ENCODE measurements at regions not wholly inside any gene's neighbourhood (a gene's known extent, or its start where the extent isn't known, plus 50 kb on each side); places are given as distances from the start of the nearest gene placed in this dataset.

- Histone ChIP-seq H3K9me3 (no peaks in the 10 kb centered on the region), H3K27ac (no peak overlapping the region), H3K27me3 (no peaks in the 10 kb centered on the region), H3K4me1 (no peaks in the 10 kb centered on the region), H3K4me3 (replicated peaks in 1 of 3) (no peak overlapping the region), H3K36me3 (no peaks in the 10 kb centered on the region)
- TF ChIP-seq, protein P1, sequence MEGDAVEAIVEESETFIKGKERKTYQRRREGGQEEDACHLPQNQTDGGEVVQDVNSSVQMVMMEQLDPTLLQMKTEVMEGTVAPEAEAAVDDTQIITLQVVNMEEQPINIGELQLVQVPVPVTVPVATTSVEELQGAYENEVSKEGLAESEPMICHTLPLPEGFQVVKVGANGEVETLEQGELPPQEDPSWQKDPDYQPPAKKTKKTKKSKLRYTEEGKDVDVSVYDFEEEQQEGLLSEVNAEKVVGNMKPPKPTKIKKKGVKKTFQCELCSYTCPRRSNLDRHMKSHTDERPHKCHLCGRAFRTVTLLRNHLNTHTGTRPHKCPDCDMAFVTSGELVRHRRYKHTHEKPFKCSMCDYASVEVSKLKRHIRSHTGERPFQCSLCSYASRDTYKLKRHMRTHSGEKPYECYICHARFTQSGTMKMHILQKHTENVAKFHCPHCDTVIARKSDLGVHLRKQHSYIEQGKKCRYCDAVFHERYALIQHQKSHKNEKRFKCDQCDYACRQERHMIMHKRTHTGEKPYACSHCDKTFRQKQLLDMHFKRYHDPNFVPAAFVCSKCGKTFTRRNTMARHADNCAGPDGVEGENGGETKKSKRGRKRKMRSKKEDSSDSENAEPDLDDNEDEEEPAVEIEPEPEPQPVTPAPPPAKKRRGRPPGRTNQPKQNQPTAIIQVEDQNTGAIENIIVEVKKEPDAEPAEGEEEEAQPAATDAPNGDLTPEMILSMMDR (IDR thresholded peaks at IDR 0.05), result no peak
- no peak for TF ChIP-seq POLR2A (IDR thresholded peaks at IDR 0.05)
- 23 to 38% methylated on average over 1 of the region's 1 CpG for WGBS, 2 donors
- no peak for DNase-seq
- intact Hi-C loops (cut with DNase I), result no loop called here
These were observed 466.7 kb downstream of the TRAM1L1 start for GRCh38 chr4:116618638-116619037.

DNA sequence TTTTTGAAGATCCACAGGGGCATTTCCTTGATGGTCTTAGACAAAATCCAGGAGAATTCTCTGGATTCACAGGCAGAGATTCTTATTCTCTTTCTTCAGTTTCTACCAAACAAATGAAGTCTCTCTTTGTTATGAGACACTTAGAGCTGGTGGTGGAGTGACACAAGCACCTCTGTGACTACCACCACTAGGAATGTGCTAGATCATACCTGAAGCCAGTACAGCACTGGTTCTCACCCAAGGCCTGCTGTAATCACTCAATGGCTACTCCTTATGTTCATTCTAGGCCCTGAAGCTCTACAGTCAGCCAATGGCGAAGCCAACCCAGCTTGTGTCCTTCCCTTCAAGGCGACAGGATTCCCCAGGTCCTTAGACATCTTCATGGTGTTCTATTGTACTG is 482.3 kb downstream of the TRAM1L1 start:
- Histone ChIP-seq H3K27ac (no peak overlapping the region), H3K36me3 (no peaks in the 10 kb centered on the region), H3K9me3 (no peaks in the 10 kb centered on the region), H3K4me1 (no peaks in the 10 kb centered on the region), H3K4me3 (replicated peaks in 1 of 3) (no peak overlapping the region), H3K27me3 (no peaks in the 10 kb centered on the region)
- WGBS, 2 donors, result 33 to 51% methylated on average over 2 of the region's 2 CpGs
- intact Hi-C loops (cut with DNase I), result no loop called here
- no peak for TF ChIP-seq POLR2A (IDR thresholded peaks at IDR 0.05)
- TF ChIP-seq, protein P1 (IDR thresholded peaks at IDR 0.05), result no peak
- DNase-seq, result no peak

DNA sequence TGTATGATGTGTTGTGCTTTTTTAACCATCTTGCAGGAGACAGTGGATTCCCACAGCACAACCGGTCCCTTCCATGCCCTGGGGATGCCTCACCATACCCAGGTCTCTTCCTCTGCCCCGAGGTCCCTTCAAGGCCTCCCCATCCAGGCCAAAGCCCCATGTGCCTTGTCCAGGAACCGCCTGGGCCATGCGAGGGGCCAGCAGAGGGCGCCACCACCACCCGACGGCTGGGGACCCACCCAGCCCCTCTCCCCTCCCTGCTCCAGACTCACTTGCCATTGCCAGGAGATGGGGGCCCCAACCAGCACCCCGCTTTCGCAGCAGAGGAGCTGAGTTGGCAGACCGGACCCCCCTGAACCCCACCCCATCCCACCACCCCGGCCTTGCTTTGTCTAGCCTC is 485.5 kb downstream of the TRAM1L1 start:
- no peaks in the 10 kb centered on the region for H3K9me3 ChIP-seq
- no peaks in the 10 kb centered on the region for H3K36me3 ChIP-seq
- intact Hi-C loops (cut with DNase I), result no loop called here
- H3K27me3 ChIP-seq, result no peaks in the 10 kb centered on the region
- no peak overlapping the region for H3K4me3 ChIP-seq (replicated peaks in 1 of 3)
- DNase-seq, result no peak
- 75 to 82% methylated on average over 6 to 11 of the region's 11 CpGs for WGBS, 2 donors
- H3K4me1 ChIP-seq, result no peaks in the 10 kb centered on the region
- TF ChIP-seq, protein P1 (IDR thresholded peaks at IDR 0.05), result no peak
- no peak for TF ChIP-seq POLR2A (IDR thresholded peaks at IDR 0.05)
- H3K27ac ChIP-seq, result no peak overlapping the region

- no peak for DNase-seq
- no peaks in the 10 kb centered on the region for H3K36me3 ChIP-seq
- no peaks in the 10 kb centered on the region for H3K9me3 ChIP-seq
- H3K27me3 ChIP-seq, result no peaks in the 10 kb centered on the region
- WGBS, 2 donors, result 96 to 97% methylated on average over 19 to 33 of the region's 37 CpGs
- no peak overlapping the region for H3K4me3 ChIP-seq (replicated peaks in 1 of 3)
- TF ChIP-seq, protein P1 (IDR thresholded peaks at IDR 0.05), result no peak
- TF ChIP-seq POLR2A (IDR thresholded peaks at IDR 0.05), result no peak
- H3K4me1 ChIP-seq, result no peaks in the 10 kb centered on the region
- no peak overlapping the region for H3K27ac ChIP-seq
- intact Hi-C loops (cut with DNase I), result no loop called here
These were observed 486.2 kb downstream of the TRAM1L1 start for GRCh38 chr4:116598980-116599789.

DNA sequence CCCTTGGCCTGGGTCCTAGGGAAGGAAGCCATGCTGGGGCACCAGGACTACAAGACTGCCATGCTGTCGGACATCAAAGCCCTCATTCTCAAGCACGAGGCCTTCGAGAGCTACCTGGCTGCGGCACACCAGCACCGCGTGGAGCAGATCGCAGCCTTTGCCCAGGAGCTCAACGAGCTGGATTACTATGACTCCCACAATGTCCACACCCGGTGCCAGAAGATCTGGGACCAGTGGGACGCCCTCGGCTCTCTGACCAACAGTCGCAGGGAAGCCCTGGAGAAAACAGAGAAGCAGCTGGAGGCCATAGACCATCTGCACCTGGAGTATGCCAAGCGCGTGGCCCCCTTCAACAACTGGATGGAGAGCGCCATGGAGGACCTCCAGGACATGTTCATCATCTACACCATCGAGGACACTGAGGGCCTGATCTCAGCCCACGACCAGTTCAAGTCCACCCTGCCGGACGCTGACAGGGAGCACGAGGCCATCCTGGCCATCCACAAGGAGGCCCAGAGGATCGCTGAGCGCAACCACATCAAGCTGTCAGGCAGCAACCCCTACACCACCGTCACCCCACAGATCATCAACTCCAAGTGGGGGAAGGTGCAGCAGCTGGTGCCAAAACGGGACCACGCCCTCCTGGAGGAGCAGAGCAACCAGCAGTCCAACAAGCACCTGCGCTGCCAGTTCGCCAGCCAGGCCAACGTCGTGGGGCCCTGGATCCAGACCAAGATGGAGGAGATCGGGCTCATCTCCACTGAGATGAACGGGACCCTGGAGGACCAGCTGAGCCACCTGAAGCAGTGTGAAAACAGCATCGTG is 487.0 kb downstream of the TRAM1L1 start:
- 96% methylated on average over 16 to 31 of the region's 32 CpGs for WGBS, 2 donors
- no peak for DNase-seq

More for the DNA sequence above, 487.0 kb downstream of the TRAM1L1 start:
- H3K4me1 ChIP-seq, result no peaks in the 10 kb centered on the region
- no peaks in the 10 kb centered on the region for H3K9me3 ChIP-seq
- TF ChIP-seq, protein P1 (IDR thresholded peaks at IDR 0.05), result no peak
- no peak for TF ChIP-seq POLR2A (IDR thresholded peaks at IDR 0.05)
- H3K27ac ChIP-seq, result no peak overlapping the region
- intact Hi-C loops (cut with DNase I), result no loop called here
- no peaks in the 10 kb centered on the region for H3K36me3 ChIP-seq
- H3K27me3 ChIP-seq, result no peaks in the 10 kb centered on the region
- no peak overlapping the region for H3K4me3 ChIP-seq (replicated peaks in 1 of 3)
